SK-N-SH treated with all-trans-retinoic acid at 6 μM for 48 hours (cell line): ENCODE measurements at regions not wholly inside any gene's neighbourhood (a gene's known extent, or its start where the extent isn't known, plus 50 kb on each side); places are given as distances from the start of the nearest gene placed in this dataset.

Experiments used
- ARNTL ChIP-seq: fragments of 450-650 bp; formaldehyde crosslinking; IDR thresholded peaks from 2 replicates; pipeline ENCODE4 v1.5.0; 2020; ENCODE audit warnings: low read depth, mild to moderate bottlenecking, moderate library complexity, borderline replicate concordance
- SNAI2 ChIP-seq: fragments of 250-450 bp; sonication (Bioruptor Pico); IDR thresholded peaks from 2 replicates; pipeline ENCODE4 v1.5.0; 2020; ENCODE audit warnings: mild to moderate bottlenecking, moderate library complexity
- ZFP3 ChIP-seq: fragments of 250-450 bp; sonication (Bioruptor Pico); IDR thresholded peaks from 2 replicates; pipeline ENCODE4 v1.5.0; 2020; ENCODE audit warnings: mild to moderate bottlenecking, moderate library complexity
- ZFP30 ChIP-seq: fragments of 450-650 bp; formaldehyde crosslinking; IDR thresholded peaks from 2 replicates; pipeline ENCODE4 v1.5.0; 2022; ENCODE audit warnings: mild to moderate bottlenecking, moderate library complexity
- ZNF565 ChIP-seq: fragments of 450-650 bp; formaldehyde crosslinking; conservative IDR thresholded peaks from 2 replicates; pipeline ENCODE4 v1.5.0; 2020; ENCODE audit warnings: low read depth, mild to moderate bottlenecking, moderate library complexity
- TF ChIP-seq, protein P1 (sequence below): fragments of 250-450 bp; sonication (Bioruptor Pico); IDR thresholded peaks from 2 replicates; pipeline ENCODE4 v1.5.1; 2020; ENCODE audit warnings: low read depth, mild to moderate bottlenecking, moderate library complexity
- TF ChIP-seq, protein P2 (sequence below): fragments of 250-450 bp; sonication (Bioruptor Pico); IDR thresholded peaks from 2 replicates; pipeline ENCODE4 v1.8.0; 2020; ENCODE audit warnings: mild to moderate bottlenecking, moderate library complexity, borderline replicate concordance

DNA sequence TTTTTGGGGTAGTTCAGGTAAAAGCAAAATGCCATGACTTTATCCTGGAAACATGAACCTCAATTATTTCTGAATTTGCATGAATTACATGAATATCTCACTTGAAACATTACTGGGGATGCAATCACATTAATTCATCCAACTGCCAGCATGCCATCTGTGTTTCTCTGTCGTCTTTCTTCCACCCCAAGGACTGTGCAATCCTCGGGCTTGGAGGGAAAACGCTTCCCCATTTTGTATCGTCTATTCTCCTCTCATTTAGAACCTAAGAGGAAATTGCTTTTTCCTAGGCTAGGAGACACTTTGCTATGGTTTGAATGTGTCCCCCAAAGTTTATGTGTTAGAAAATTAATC, 109.4 kb downstream of the SQOR start:
- TF ChIP-seq, protein P1, sequence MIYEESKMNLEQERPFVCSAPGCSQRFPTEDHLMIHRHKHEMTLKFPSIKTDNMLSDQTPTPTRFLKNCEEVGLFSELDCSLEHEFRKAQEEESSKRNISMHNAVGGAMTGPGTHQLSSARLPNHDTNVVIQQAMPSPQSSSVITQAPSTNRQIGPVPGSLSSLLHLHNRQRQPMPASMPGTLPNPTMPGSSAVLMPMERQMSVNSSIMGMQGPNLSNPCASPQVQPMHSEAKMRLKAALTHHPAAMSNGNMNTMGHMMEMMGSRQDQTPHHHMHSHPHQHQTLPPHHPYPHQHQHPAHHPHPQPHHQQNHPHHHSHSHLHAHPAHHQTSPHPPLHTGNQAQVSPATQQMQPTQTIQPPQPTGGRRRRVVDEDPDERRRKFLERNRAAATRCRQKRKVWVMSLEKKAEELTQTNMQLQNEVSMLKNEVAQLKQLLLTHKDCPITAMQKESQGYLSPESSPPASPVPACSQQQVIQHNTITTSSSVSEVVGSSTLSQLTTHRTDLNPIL (CRISPR knock-in tag): no peak
- TF ChIP-seq ZFP30 (CRISPR knock-in tag) (no peak), SNAI2 (CRISPR knock-in tag) (no peak), ZFP3 (CRISPR knock-in tag) (no peak), ARNTL (CRISPR knock-in tag) (no peak), ZNF565 (CRISPR knock-in tag) (no peak)
- TF ChIP-seq, protein P2, sequence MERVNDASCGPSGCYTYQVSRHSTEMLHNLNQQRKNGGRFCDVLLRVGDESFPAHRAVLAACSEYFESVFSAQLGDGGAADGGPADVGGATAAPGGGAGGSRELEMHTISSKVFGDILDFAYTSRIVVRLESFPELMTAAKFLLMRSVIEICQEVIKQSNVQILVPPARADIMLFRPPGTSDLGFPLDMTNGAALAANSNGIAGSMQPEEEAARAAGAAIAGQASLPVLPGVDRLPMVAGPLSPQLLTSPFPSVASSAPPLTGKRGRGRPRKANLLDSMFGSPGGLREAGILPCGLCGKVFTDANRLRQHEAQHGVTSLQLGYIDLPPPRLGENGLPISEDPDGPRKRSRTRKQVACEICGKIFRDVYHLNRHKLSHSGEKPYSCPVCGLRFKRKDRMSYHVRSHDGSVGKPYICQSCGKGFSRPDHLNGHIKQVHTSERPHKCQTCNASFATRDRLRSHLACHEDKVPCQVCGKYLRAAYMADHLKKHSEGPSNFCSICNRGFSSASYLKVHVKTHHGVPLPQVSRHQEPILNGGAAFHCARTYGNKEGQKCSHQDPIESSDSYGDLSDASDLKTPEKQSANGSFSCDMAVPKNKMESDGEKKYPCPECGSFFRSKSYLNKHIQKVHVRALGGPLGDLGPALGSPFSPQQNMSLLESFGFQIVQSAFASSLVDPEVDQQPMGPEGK (CRISPR knock-in tag): no peak
